IMR-90 (cell line): ENCODE measurements at regions not wholly inside any gene's neighbourhood (a gene's known extent, or its start where the extent isn't known, plus 50 kb on each side); places are given as distances from the start of the nearest gene placed in this dataset.

Source experiments
- ATAC-seq: fragments of 200-7000 bp; cut with Tn5 transposase; 2 replicates; pipeline ENCODE4 v1.9.1; 2020; ENCODE audit warnings: low read depth, mild to moderate bottlenecking, moderate library complexity
- BruUV-seq: library from RNA; stranded (reverse); fragments of 400-500 nt; replicated peaks from 2 replicates; lab custom pipeline; 2021; lab: Mats Ljungman, UMichigan
- CTCF ChIA-PET: fragments of 300-600 bp; formaldehyde crosslinking; extraction: SDS; loops from one replicate; lab custom pipeline; 2021; ENCODE audit warnings: antibody characterized with exemption; lab: Yijun Ruan, JAX
- POLR2A ChIA-PET: fragments of 300-600 bp; sonication (Branson Sonifier 250); formaldehyde crosslinking; loops from one replicate; lab custom pipeline; 2022; ENCODE audit warnings: antibody characterized with exemption; ENCODE audit not compliant: unreplicated experiment; lab: Charles Lee
- DNase-seq: peaks from one replicate; pipeline ENCODE4 v3.0.0; 2013
- H2AFZ ChIP-seq: replicated peaks from 2 replicates; pipeline ENCODE3; 2013; ENCODE audit warnings: low read length, mild to moderate bottlenecking; ENCODE audit not compliant: poor library complexity
- H2AK5ac ChIP-seq: 2 replicates; pipeline ENCODE4 v1.6.1; 2013; ENCODE audit warnings: low read depth, low read length, inconsistent platforms
- H2AK9ac ChIP-seq: replicated peaks from 2 replicates; pipeline ENCODE3; 2013; ENCODE audit warnings: mild to moderate bottlenecking, low read depth, low read length, moderate library complexity; ENCODE audit not compliant: poor library complexity
- H2BK120ac ChIP-seq: 2 replicates; pipeline ENCODE4 v1.6.1; 2013; ENCODE audit warnings: low read depth, low read length, inconsistent platforms
- H2BK15ac ChIP-seq: 3 replicates; pipeline ENCODE4 v1.6.1; 2013; ENCODE audit warnings: low read depth, low read length, inconsistent platforms
- H2BK20ac ChIP-seq: 2 replicates; pipeline ENCODE4 v1.6.1; 2013; ENCODE audit warnings: low read depth, mild to moderate bottlenecking, inconsistent platforms, low read length, moderate library complexity
- H2BK5ac ChIP-seq: 2 replicates; pipeline ENCODE4 v1.6.1; 2013; ENCODE audit warnings: mild to moderate bottlenecking, low read depth, low read length, inconsistent platforms; ENCODE audit not compliant: poor library complexity, severe bottlenecking
- H3K14ac ChIP-seq: replicated peaks from 2 replicates; pipeline ENCODE4 v1.6.1; 2013; ENCODE audit warnings: low read depth, low read length, inconsistent platforms
- H3K18ac ChIP-seq: 2 replicates; pipeline ENCODE4 v1.6.1; 2013; ENCODE audit warnings: low read depth, low read length, control low read depth
- H3K23ac ChIP-seq: 2 replicates; pipeline ENCODE4 v1.6.1; 2013; ENCODE audit warnings: low read depth, low read length, inconsistent platforms
- H3K27ac ChIP-seq: 2 replicates; pipeline ENCODE4 v1.5.1; 2013; ENCODE audit warnings: mild to moderate bottlenecking, control low read depth, low read length; ENCODE audit not compliant: insufficient read depth
- H3K27me3 ChIP-seq: 2 replicates; pipeline ENCODE4 v1.6.1; 2013; ENCODE audit warnings: low read length; ENCODE audit not compliant: control insufficient read depth, insufficient read depth
- H3K36me3 ChIP-seq: 2 replicates; pipeline ENCODE4 v1.6.1; 2013; ENCODE audit warnings: low read length, mixed read lengths; ENCODE audit not compliant: control insufficient read depth, insufficient read depth
- H3K4ac ChIP-seq: 2 replicates; pipeline ENCODE4 v1.6.1; 2013; ENCODE audit warnings: low read depth, low read length, inconsistent platforms
- H3K4me1 ChIP-seq: 2 replicates; pipeline ENCODE4 v1.6.1; 2013; ENCODE audit warnings: low read length, mixed read lengths; ENCODE audit not compliant: control insufficient read depth, insufficient read depth
- H3K4me2 ChIP-seq: 2 replicates; pipeline ENCODE4 v1.6.1; 2013; ENCODE audit warnings: low read depth, mild to moderate bottlenecking, control low read depth, low read length, moderate library complexity
- H3K4me3 ChIP-seq: 2 replicates; pipeline ENCODE4 v1.5.1; 2013; ENCODE audit warnings: low read depth, mild to moderate bottlenecking, control low read depth, low read length, moderate library complexity; ENCODE audit not compliant: insufficient read depth
- H3K56ac ChIP-seq: 2 replicates; pipeline ENCODE4 v1.6.1; 2013; ENCODE audit warnings: low read length, inconsistent platforms; ENCODE audit not compliant: insufficient read depth; ENCODE audit errors: extremely low read depth
- H3K79me1 ChIP-seq, 2 experiments: 2 replicates each; pipeline ENCODE4 v1.6.1; 2013; ENCODE audit warnings: low read length in 2 of 2, inconsistent platforms in 1 of 2, low read depth in 1 of 2
- H3K9ac ChIP-seq: 2 replicates; pipeline ENCODE4 v1.6.1; 2013; ENCODE audit warnings: low read depth, low read length, control low read depth
- H3K9me1 ChIP-seq: 2 replicates; pipeline ENCODE4 v1.6.1; 2013; ENCODE audit warnings: low read length, inconsistent platforms; ENCODE audit not compliant: insufficient read depth
- H3K9me3 ChIP-seq: 2 replicates; pipeline ENCODE4 v1.6.1; 2013; ENCODE audit warnings: low read length; ENCODE audit not compliant: control insufficient read depth, insufficient read depth
- H4K20me1 ChIP-seq: 2 replicates; pipeline ENCODE4 v1.6.1; 2013; ENCODE audit warnings: low read length, inconsistent platforms; ENCODE audit not compliant: insufficient read depth
- H4K5ac ChIP-seq: 2 replicates; pipeline ENCODE4 v1.6.1; 2013; ENCODE audit warnings: mild to moderate bottlenecking, low read depth, low read length, control low read depth
- H4K8ac ChIP-seq, 2 experiments: 2 replicates each; pipeline ENCODE4 v1.6.1; 2013; ENCODE audit warnings: low read depth in 2 of 2, low read length in 2 of 2, control low read depth in 1 of 2, inconsistent platforms in 1 of 2
- H4K91ac ChIP-seq: 2 replicates; pipeline ENCODE4 v1.6.1; 2013; ENCODE audit warnings: low read depth, low read length, inconsistent platforms; ENCODE audit not compliant: insufficient read depth
- BHLHE40 ChIP-seq: fragments of 150-350 bp; IDR thresholded peaks from 2 replicates; pipeline ENCODE4 v1.6.1; 2016; ENCODE audit warnings: mild to moderate bottlenecking, low read depth, low read length
- CEBPB ChIP-seq: IDR thresholded peaks from 2 replicates; pipeline ENCODE4 v1.6.1; 2012; ENCODE audit warnings: low read depth, low read length, improper control_type of control experiment
- CHD1 ChIP-seq: IDR thresholded peaks from 2 replicates; pipeline ENCODE4 v1.6.1; 2012; ENCODE audit warnings: low read depth, low read length, improper control_type of control experiment
- FOS ChIP-seq: fragments of 150-350 bp; IDR thresholded peaks from 2 replicates; pipeline ENCODE4 v1.6.1; 2016; ENCODE audit warnings: low read depth, low read length
- MAFK ChIP-seq: IDR thresholded peaks from 2 replicates; pipeline ENCODE4 v1.6.1; 2012; ENCODE audit warnings: low read depth, low read length, improper control_type of control experiment
- MAZ ChIP-seq: IDR thresholded peaks from 2 replicates; pipeline ENCODE4 v1.6.1; 2012; ENCODE audit warnings: low read depth, mild to moderate bottlenecking, low read length, improper control_type of control experiment, moderate library complexity, borderline replicate concordance
- MXI1 ChIP-seq: IDR thresholded peaks from 2 replicates; pipeline ENCODE4 v1.6.1; 2012; ENCODE audit warnings: low read depth, mild to moderate bottlenecking, low read length, moderate library complexity, borderline replicate concordance
- NFE2L2 ChIP-seq: fragments of 150-350 bp; IDR thresholded peaks from 2 replicates; pipeline ENCODE4 v1.6.1; 2016; ENCODE audit warnings: low read depth, mild to moderate bottlenecking, low read length
- POLR2A ChIP-seq: IDR thresholded peaks from 2 replicates; pipeline ENCODE4 v1.6.1; 2012; ENCODE audit warnings: mild to moderate bottlenecking, low read depth, low read length
- RAD21 ChIP-seq: IDR thresholded peaks from 2 replicates; pipeline ENCODE4 v1.6.1; 2012; ENCODE audit warnings: low read length, improper control_type of control experiment
- RCOR1 ChIP-seq: IDR thresholded peaks from 2 replicates; pipeline ENCODE4 v1.6.1; 2012; ENCODE audit warnings: mild to moderate bottlenecking, low read length, improper control_type of control experiment; ENCODE audit not compliant: insufficient replicate concordance
- RFX5 ChIP-seq: IDR thresholded peaks from 2 replicates; pipeline ENCODE4 v1.8.0; 2012; ENCODE audit warnings: low read depth, mild to moderate bottlenecking, low read length, moderate library complexity
- SMC3 ChIP-seq: fragments of 150-350 bp; IDR thresholded peaks from 2 replicates; pipeline ENCODE4 v1.6.1; 2016; ENCODE audit warnings: low read depth, mild to moderate bottlenecking, antibody characterized with exemption, low read length, moderate library complexity
- WGBS, 2 experiments: methylation state at CpG; one replicate each; pipeline versions ENCODE4 v1.1.5 to v1.1.7; 2013; ENCODE audit warnings: missing lambda C conversion rate in 2 of 2; ENCODE audit not compliant: insufficient read length in 1 of 2; ENCODE audit errors: extremely low coverage in 2 of 2; 5-methylcytosine and 5-hydroxymethylcytosine counted together
- dilution Hi-C: fragments of 300-500 bp; cut with HindIII; formaldehyde crosslinking; loops from one replicate; pipeline ENCODE4 v1.14.3; 2018; ENCODE audit warnings: low sequenced_read_pairs; ENCODE audit not compliant: unreplicated experiment
- in situ Hi-C: fragments of 300-500 bp; cut with MboI; formaldehyde crosslinking; loops from 3 replicates; pipeline ENCODE4 v1.14.3; 2019; ENCODE audit warnings: low sequenced_read_pairs, inconsistent platforms, mixed read lengths
- intact Hi-C: fragments of 100-400 bp; cut with micrococcal nuclease; formaldehyde crosslinking; loops from 2 replicates; pipeline ENCODE4 v1.10.0; 2022
- TF ChIP-seq, protein P1 (sequence below): fragments of 150-350 bp; IDR thresholded peaks from 2 replicates; pipeline ENCODE4 v1.6.1; 2017; ENCODE audit warnings: mild to moderate bottlenecking, antibody characterized with exemption, low read length, low read depth
- TF ChIP-seq, protein P2 (sequence below): conservative IDR thresholded peaks from 2 replicates; pipeline ENCODE4 v1.5.1; 2012; ENCODE audit warnings: mild to moderate bottlenecking, low read depth, low read length, improper control_type of control experiment
- TF ChIP-seq, protein P3 (sequence below): fragments of 150-350 bp; IDR thresholded peaks from 2 replicates; pipeline ENCODE4 v1.6.1; 2016; ENCODE audit warnings: low read depth, mild to moderate bottlenecking, low read length, moderate library complexity, borderline replicate concordance

DNA sequence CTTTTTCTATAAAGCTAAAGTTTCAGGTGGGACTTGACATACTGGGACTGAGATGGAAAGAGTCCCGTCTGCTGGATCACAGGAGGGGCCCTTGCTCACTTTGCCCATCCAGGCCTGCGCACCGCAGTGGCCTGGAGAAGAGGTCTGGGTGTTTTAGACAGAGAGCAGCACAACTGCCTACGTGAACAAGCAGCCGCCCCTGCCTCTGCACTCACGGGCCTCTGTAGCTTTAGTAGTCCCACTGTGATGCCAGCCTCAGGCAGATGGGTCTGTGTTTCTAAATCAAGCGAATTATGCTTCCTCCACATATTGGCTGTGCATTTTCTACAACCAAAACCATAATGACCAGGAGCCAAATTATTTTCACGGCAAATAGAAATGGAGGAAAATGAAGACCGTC, 184.8 kb upstream of the FOXQ1 start:
- Histone ChIP-seq H3K4ac (no peak overlapping the region), H3K9ac (no peak overlapping the region), H3K4me3 (no peak overlapping the region), H2BK15ac (no peak overlapping the region), H3K36me3 (no peaks in the 10 kb centered on the region), H2BK5ac (no peak overlapping the region), H3K56ac (no peak overlapping the region), H3K23ac (no peak overlapping the region), H3K27ac (no peak overlapping the region), H3K14ac (no peak overlapping the region), H4K5ac (no peak overlapping the region), H3K27me3 (peaks cover 3% of the 10 kb centered on the region), H4K20me1 (no peaks in the 10 kb centered on the region), H3K4me1 (peaks cover 2% of the 10 kb centered on the region; the same call in 1 of the 2 replicates), H4K91ac (no peak overlapping the region), H2AFZ (no peak overlapping the region), H2AK9ac (no peak overlapping the region), H3K18ac (no peak overlapping the region), H3K9me1 (no peaks in the 10 kb centered on the region), H2BK20ac (no peak overlapping the region), H2BK120ac (no peak overlapping the region), H3K4me2 (no peak overlapping the region), H4K8ac (no peak overlapping the region), H3K9me3 (no peaks in the 10 kb centered on the region), H2AK5ac (no peak overlapping the region), H3K79me1 (no peaks in the 10 kb centered on the region)
- in situ Hi-C loops (no loop called here), dilution Hi-C loops (no loop called here), intact Hi-C loops (no loop called here)
- ChIA-PET POLR2A (no interaction called here), CTCF (interaction anchor here (0.7 kb wide), 2 partner anchors 115 to 189 kb away, joined by 3 read pairs; no protein-coding TSS in a partner anchor)
- WGBS, 2 experiments, result no CpG with 5 or more reads among the region's 9 CpGs
- no peak for TF ChIP-seq MXI1
- TF ChIP-seq RFX5, result no peak
- TF ChIP-seq MAFK, result no peak
- TF ChIP-seq POLR2A, result no peak
- no peak for TF ChIP-seq BHLHE40
- no peak for TF ChIP-seq CEBPB
- TF ChIP-seq CHD1, result no peak
- TF ChIP-seq, protein P1, sequence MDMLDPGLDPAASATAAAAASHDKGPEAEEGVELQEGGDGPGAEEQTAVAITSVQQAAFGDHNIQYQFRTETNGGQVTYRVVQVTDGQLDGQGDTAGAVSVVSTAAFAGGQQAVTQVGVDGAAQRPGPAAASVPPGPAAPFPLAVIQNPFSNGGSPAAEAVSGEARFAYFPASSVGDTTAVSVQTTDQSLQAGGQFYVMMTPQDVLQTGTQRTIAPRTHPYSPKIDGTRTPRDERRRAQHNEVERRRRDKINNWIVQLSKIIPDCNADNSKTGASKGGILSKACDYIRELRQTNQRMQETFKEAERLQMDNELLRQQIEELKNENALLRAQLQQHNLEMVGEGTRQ, result no peak
- TF ChIP-seq, protein P2, sequence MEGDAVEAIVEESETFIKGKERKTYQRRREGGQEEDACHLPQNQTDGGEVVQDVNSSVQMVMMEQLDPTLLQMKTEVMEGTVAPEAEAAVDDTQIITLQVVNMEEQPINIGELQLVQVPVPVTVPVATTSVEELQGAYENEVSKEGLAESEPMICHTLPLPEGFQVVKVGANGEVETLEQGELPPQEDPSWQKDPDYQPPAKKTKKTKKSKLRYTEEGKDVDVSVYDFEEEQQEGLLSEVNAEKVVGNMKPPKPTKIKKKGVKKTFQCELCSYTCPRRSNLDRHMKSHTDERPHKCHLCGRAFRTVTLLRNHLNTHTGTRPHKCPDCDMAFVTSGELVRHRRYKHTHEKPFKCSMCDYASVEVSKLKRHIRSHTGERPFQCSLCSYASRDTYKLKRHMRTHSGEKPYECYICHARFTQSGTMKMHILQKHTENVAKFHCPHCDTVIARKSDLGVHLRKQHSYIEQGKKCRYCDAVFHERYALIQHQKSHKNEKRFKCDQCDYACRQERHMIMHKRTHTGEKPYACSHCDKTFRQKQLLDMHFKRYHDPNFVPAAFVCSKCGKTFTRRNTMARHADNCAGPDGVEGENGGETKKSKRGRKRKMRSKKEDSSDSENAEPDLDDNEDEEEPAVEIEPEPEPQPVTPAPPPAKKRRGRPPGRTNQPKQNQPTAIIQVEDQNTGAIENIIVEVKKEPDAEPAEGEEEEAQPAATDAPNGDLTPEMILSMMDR, result no peak
- TF ChIP-seq SMC3, result no peak
- TF ChIP-seq MAZ, result no peak
- TF ChIP-seq, protein P3, sequence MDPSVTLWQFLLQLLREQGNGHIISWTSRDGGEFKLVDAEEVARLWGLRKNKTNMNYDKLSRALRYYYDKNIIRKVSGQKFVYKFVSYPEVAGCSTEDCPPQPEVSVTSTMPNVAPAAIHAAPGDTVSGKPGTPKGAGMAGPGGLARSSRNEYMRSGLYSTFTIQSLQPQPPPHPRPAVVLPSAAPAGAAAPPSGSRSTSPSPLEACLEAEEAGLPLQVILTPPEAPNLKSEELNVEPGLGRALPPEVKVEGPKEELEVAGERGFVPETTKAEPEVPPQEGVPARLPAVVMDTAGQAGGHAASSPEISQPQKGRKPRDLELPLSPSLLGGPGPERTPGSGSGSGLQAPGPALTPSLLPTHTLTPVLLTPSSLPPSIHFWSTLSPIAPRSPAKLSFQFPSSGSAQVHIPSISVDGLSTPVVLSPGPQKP, result no peak
- TF ChIP-seq NFE2L2, result no peak
- no peak for TF ChIP-seq RCOR1
- no peak for TF ChIP-seq RAD21
- no peak for TF ChIP-seq FOS
- no peak for DNase-seq
- no TSS peak for BruUV-seq
- ATAC-seq, result no peak
